Suprapubic skin (tissue), 4 donors: ENCODE measurements at regions not wholly inside any gene's neighbourhood (a gene's known extent, or its start where the extent isn't known, plus 50 kb on each side); places are given as distances from the start of the nearest gene placed in this dataset.

Experiments used
- DNase-seq, 2 donors: peaks; one replicate each; pipeline ENCODE4 v3.0.0-alpha.2; 2019; ENCODE audit warnings: low spot score in 2 of 2
- H3K27ac ChIP-seq: fragments of 200-600 bp; sonication (generic); one replicate; pipeline ENCODE4 v1.5.1; 2019
- H3K27me3 ChIP-seq: fragments of 200-600 bp; sonication (generic); one replicate; pipeline ENCODE4 v1.5.1; 2019
- H3K36me3 ChIP-seq: fragments of 200-600 bp; sonication (generic); one replicate; pipeline ENCODE4 v1.5.1; 2019
- H3K4me1 ChIP-seq: fragments of 200-600 bp; sonication (generic); one replicate; pipeline ENCODE4 v1.5.1; 2019
- H3K4me3 ChIP-seq: fragments of 200-600 bp; sonication (generic); one replicate; pipeline ENCODE4 v1.5.1; 2019; ENCODE audit warnings: mild to moderate bottlenecking
- H3K9me3 ChIP-seq: fragments of 200-600 bp; sonication (generic); one replicate; pipeline ENCODE4 v1.5.1; 2019
- EP300 ChIP-seq: sonication (generic); formaldehyde crosslinking; IDR thresholded peaks from one replicate; pipeline ENCODE4 v1.6.1; 2017; ENCODE audit warnings: antibody characterized with exemption
- POLR2A ChIP-seq, 2 donors: fragments of 450-650 bp; IDR thresholded peaks; one replicate each; pipeline ENCODE4 v1.6.1; 2017; ENCODE audit warnings: antibody characterized with exemption in 2 of 2, mild to moderate bottlenecking in 2 of 2, moderate library complexity in 2 of 2
- POLR2AphosphoS5 ChIP-seq, 3 donors: sonication (generic); formaldehyde crosslinking; IDR thresholded peaks; one replicate each; pipeline ENCODE4 v1.6.1; 2017; ENCODE audit warnings: antibody characterized with exemption in 3 of 3
- WGBS: methylation state at CpG from one replicate; pipeline ENCODE4 v1.1.5; 2018; 5-methylcytosine and 5-hydroxymethylcytosine counted together
- TF ChIP-seq, protein P1 (sequence below), 2 donors: fragments of 200-600 bp in 1 of 2; fragments of 450-650 bp in 1 of 2; sonication (generic) in 1 of 2; IDR thresholded peaks; one replicate each; pipeline ENCODE4 v1.5.1; 2016 to 2019; ENCODE audit warnings: antibody characterized with exemption in 2 of 2, mild to moderate bottlenecking in 1 of 2, moderate library complexity in 1 of 2

GRCh38 chr6:133629970-133630369 lies 258.9 kb upstream of the TCF21 start:
- DNase-seq = no peak
- Histone ChIP-seq H3K4me3 (no peak overlapping the region), H3K4me1 (no peaks in the 10 kb centered on the region), H3K27ac (no peak overlapping the region), H3K9me3 (no peaks in the 10 kb centered on the region), H3K36me3 (no peaks in the 10 kb centered on the region), H3K27me3 (no peaks in the 10 kb centered on the region)
- TF ChIP-seq, protein P1, sequence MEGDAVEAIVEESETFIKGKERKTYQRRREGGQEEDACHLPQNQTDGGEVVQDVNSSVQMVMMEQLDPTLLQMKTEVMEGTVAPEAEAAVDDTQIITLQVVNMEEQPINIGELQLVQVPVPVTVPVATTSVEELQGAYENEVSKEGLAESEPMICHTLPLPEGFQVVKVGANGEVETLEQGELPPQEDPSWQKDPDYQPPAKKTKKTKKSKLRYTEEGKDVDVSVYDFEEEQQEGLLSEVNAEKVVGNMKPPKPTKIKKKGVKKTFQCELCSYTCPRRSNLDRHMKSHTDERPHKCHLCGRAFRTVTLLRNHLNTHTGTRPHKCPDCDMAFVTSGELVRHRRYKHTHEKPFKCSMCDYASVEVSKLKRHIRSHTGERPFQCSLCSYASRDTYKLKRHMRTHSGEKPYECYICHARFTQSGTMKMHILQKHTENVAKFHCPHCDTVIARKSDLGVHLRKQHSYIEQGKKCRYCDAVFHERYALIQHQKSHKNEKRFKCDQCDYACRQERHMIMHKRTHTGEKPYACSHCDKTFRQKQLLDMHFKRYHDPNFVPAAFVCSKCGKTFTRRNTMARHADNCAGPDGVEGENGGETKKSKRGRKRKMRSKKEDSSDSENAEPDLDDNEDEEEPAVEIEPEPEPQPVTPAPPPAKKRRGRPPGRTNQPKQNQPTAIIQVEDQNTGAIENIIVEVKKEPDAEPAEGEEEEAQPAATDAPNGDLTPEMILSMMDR (IDR thresholded peaks at IDR 0.05) = no peak
- no peak for TF ChIP-seq POLR2A (IDR thresholded peaks at IDR 0.05)
- TF ChIP-seq POLR2AphosphoS5 (IDR thresholded peaks at IDR 0.05) = no peak
- TF ChIP-seq EP300 = no peak

DNA sequence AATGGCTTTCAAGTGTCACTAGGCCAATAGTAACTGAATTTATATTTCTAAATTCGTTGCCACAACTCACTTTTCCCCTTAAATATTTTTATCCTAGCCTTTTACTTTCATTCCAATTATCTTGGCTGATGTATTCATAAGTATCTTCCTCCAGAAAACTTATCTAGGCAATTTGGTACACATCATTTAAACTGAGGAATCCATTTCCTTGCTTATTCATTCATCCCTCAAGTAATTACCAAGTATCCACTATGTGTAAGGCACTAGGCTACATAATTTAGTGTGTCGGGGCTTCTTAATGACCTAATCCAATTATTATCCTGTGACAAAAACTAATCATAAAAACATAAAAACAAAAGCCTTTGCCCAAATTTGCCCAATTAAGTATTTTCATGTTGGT lies 258.3 kb upstream of the TCF21 start:
- H3K27ac ChIP-seq = no peak overlapping the region
- H3K27me3 ChIP-seq = no peaks in the 10 kb centered on the region
- no peak for DNase-seq
- H3K9me3 ChIP-seq = no peaks in the 10 kb centered on the region
- no peaks in the 10 kb centered on the region for H3K36me3 ChIP-seq
- 57% methylated on average over 2 of the region's 2 CpGs for WGBS
- TF ChIP-seq EP300 = no peak
- TF ChIP-seq, protein P1 (IDR thresholded peaks at IDR 0.05) = no peak
- TF ChIP-seq POLR2A (IDR thresholded peaks at IDR 0.05) = no peak
- no peak for TF ChIP-seq POLR2AphosphoS5 (IDR thresholded peaks at IDR 0.05)
- no peaks in the 10 kb centered on the region for H3K4me1 ChIP-seq
- no peak overlapping the region for H3K4me3 ChIP-seq

DNA sequence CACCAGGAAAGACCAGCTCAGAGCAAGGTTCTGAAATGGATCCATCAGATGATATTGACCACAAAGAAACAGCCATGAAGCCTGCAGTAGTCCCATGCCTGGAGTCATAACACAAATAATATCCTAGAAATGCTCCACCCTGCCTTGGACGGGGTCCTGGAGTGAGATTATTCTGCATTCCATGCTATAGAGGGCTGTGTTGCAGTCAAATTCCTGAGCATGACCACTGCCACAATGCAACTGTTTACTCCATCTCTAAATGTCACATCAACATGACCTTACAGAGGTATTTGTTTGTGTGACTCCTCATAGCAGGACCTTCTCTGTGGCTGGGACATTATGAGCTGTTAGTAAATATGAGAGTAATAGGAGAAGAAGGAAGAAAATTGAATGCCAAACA lies 257.5 kb upstream of the TCF21 start:
- TF ChIP-seq POLR2AphosphoS5 (IDR thresholded peaks at IDR 0.05) = no peak
- TF ChIP-seq, protein P1 (IDR thresholded peaks at IDR 0.05) = no peak
- TF ChIP-seq EP300 = no peak
- no peak for TF ChIP-seq POLR2A (IDR thresholded peaks at IDR 0.05)
- Histone ChIP-seq H3K9me3 (no peaks in the 10 kb centered on the region), H3K27ac (no peak overlapping the region), H3K4me1 (no peaks in the 10 kb centered on the region), H3K36me3 (no peaks in the 10 kb centered on the region), H3K27me3 (no peaks in the 10 kb centered on the region), H3K4me3 (no peak overlapping the region)
- WGBS = 67% methylated on average over 1 of the region's 1 CpG
- no peak for DNase-seq

GRCh38 chr6:133632206-133632605 lies 256.7 kb upstream of the TCF21 start:
- Histone ChIP-seq H3K4me1 (no peaks in the 10 kb centered on the region), H3K36me3 (no peaks in the 10 kb centered on the region), H3K4me3 (no peak overlapping the region), H3K9me3 (no peaks in the 10 kb centered on the region), H3K27me3 (no peaks in the 10 kb centered on the region), H3K27ac (no peak overlapping the region)
- 78% methylated on average over 2 of the region's 2 CpGs for WGBS
- DNase-seq = no peak
- no peak for TF ChIP-seq POLR2A (IDR thresholded peaks at IDR 0.05)
- TF ChIP-seq, protein P1 (IDR thresholded peaks at IDR 0.05) = no peak
- no peak for TF ChIP-seq POLR2AphosphoS5 (IDR thresholded peaks at IDR 0.05)
- TF ChIP-seq EP300 = no peak

GRCh38 chr6:133632906-133633305 lies 256.0 kb upstream of the TCF21 start:
- H3K36me3 ChIP-seq = no peaks in the 10 kb centered on the region
- no peak for DNase-seq
- no peaks in the 10 kb centered on the region for H3K9me3 ChIP-seq
- WGBS = 72% methylated on average over 2 of the region's 2 CpGs
- H3K27me3 ChIP-seq = no peaks in the 10 kb centered on the region
- TF ChIP-seq POLR2A (IDR thresholded peaks at IDR 0.05) = no peak
- TF ChIP-seq, protein P1 (IDR thresholded peaks at IDR 0.05) = no peak
- TF ChIP-seq POLR2AphosphoS5 (IDR thresholded peaks at IDR 0.05) = no peak
- no peak for TF ChIP-seq EP300
- no peaks in the 10 kb centered on the region for H3K4me1 ChIP-seq
- H3K27ac ChIP-seq = no peak overlapping the region
- no peak overlapping the region for H3K4me3 ChIP-seq
